ENCODE measurements at regions not wholly inside any gene's neighbourhood (a gene's known extent, or its start where the extent isn't known, plus 50 kb on each side); places are given as distances from the start of the nearest gene placed in this dataset.

GRCh38 chr9:120338340-120338739 is 241.6 kb downstream of the CDK5RAP2 start:
- intact Hi-C loops (cut with micrococcal nuclease), result no loop called here
- DNase-seq (no peak), ATAC-seq (ENCODE audit: low read depth) (no peak)
- H4K20me1 ChIP-seq (ENCODE audit: control insufficient read depth, insufficient read depth, low read length, poor library complexity, severe bottlenecking), result no peaks in the 10 kb centered on the region
- no peaks in the 10 kb centered on the region for H3K4me1 ChIP-seq (ENCODE audit: control insufficient read depth in 2 of 2, insufficient read depth in 2 of 2, low read length in 2 of 2)
- ChIA-PET POLR2A (no interaction called here), CTCF (no interaction called here)
- Mint-ChIP-seq H3K4me3 (no peak overlapping the region), H3K4me1 (no peaks in the 10 kb centered on the region), H3K27me3 (peaks cover 30% of the 10 kb centered on the region), H3K27ac (no peak overlapping the region), H3K9me3 (ENCODE audit: insufficient read depth) (no peaks in the 10 kb centered on the region)
- H3K27me3 ChIP-seq (replicated peaks in 1 of 4; ENCODE audit: control extremely low read depth in 1 of 4, control insufficient read depth in 3 of 4, insufficient read depth in 4 of 4, low read length in 3 of 4), result peaks cover 0 to 4% (median 0%) of the 10 kb centered on the region in 4 experiments
- no peaks in the 10 kb centered on the region for H3K36me3 ChIP-seq (replicated peaks in 1 of 2; ENCODE audit: control extremely low read depth in 1 of 2, control insufficient read depth in 1 of 2, extremely low read depth in 1 of 2, insufficient read depth in 2 of 2, low read length in 1 of 2)
- H3K9me3 ChIP-seq (ENCODE audit: control extremely low read depth in 1 of 3, control insufficient read depth in 2 of 3, insufficient read depth in 1 of 3, low read length in 2 of 3), result no peaks in the 10 kb centered on the region
- H3K27ac ChIP-seq (ENCODE audit: low read length in 2 of 2), result no peak overlapping the region
- H2AFZ ChIP-seq (ENCODE audit: insufficient read depth, low read depth, low read length, poor library complexity, severe bottlenecking), result no peak overlapping the region
- H3K9ac ChIP-seq (ENCODE audit: low read length), result no peak overlapping the region
- no peak overlapping the region for H3K4me2 ChIP-seq (replicated peaks; ENCODE audit: low read depth, low read length, poor library complexity, severe bottlenecking)
- no peaks in the 10 kb centered on the region for H3K79me2 ChIP-seq (ENCODE audit: control insufficient read depth, insufficient read depth, low read length)
- WGBS (ENCODE audit: insufficient coverage), result 85% methylated on average over 2 of the region's 2 CpGs
- no peak for TF ChIP-seq EZH2 (IDR thresholded peaks at IDR 0.05; ENCODE audit: borderline replicate concordance, insufficient read depth, low read depth, low read length, poor library complexity, severe bottlenecking)
- TF ChIP-seq CTCF (IDR thresholded peaks at IDR 0.05), result no peak
- H3K4me3 ChIP-seq (ENCODE audit: control extremely low read depth in 1 of 5, extremely low read depth in 1 of 5, insufficient read depth in 1 of 5, low read depth in 2 of 5, low read length in 4 of 5), result no peak overlapping the region

GRCh38 chr9:120337131-120337530 is 242.8 kb downstream of the CDK5RAP2 start:
- no peak for DNase-seq
- no peaks in the 10 kb centered on the region for H3K9me3 ChIP-seq (ENCODE audit: control extremely low read depth in 1 of 3, control insufficient read depth in 2 of 3, insufficient read depth in 1 of 3, low read length in 2 of 3)
- no peaks in the 10 kb centered on the region for H3K9me3 Mint-ChIP-seq (ENCODE audit: insufficient read depth)
- intact Hi-C loops (cut with micrococcal nuclease), result no loop called here
- POLR2A ChIA-PET, result no interaction called here
- H3K36me3 ChIP-seq (replicated peaks in 1 of 2; ENCODE audit: control extremely low read depth in 1 of 2, control insufficient read depth in 1 of 2, extremely low read depth in 1 of 2, insufficient read depth in 2 of 2, low read length in 1 of 2), result no peaks in the 10 kb centered on the region
- H2AFZ ChIP-seq (ENCODE audit: insufficient read depth, low read depth, low read length, poor library complexity, severe bottlenecking), result no peak overlapping the region
- H3K4me1 ChIP-seq (ENCODE audit: control insufficient read depth in 2 of 2, insufficient read depth in 2 of 2, low read length in 2 of 2), result no peaks in the 10 kb centered on the region
- CTCF ChIA-PET, result no interaction called here
- no peak overlapping the region for H3K4me3 ChIP-seq (ENCODE audit: control extremely low read depth in 1 of 5, extremely low read depth in 1 of 5, insufficient read depth in 1 of 5, low read depth in 2 of 5, low read length in 4 of 5)
- no peaks in the 10 kb centered on the region for H3K4me1 Mint-ChIP-seq
- no peak overlapping the region for H3K4me3 Mint-ChIP-seq
- peaks cover 30% of the 10 kb centered on the region for H3K27me3 Mint-ChIP-seq
- H3K27ac Mint-ChIP-seq, result no peak overlapping the region
- TF ChIP-seq EZH2 (IDR thresholded peaks at IDR 0.05; ENCODE audit: borderline replicate concordance, insufficient read depth, low read depth, low read length, poor library complexity, severe bottlenecking) (no peak), CTCF (IDR thresholded peaks at IDR 0.05) (no peak)
- H3K9ac ChIP-seq (ENCODE audit: low read length), result no peak overlapping the region
- WGBS (ENCODE audit: insufficient coverage), result 81% methylated on average over 4 of the region's 4 CpGs
- peaks cover 0 to 4% (median 0%) of the 10 kb centered on the region in 4 experiments for H3K27me3 ChIP-seq (replicated peaks in 1 of 4; ENCODE audit: control extremely low read depth in 1 of 4, control insufficient read depth in 3 of 4, insufficient read depth in 4 of 4, low read length in 3 of 4)
- no peak for ATAC-seq (ENCODE audit: low read depth)
- H3K79me2 ChIP-seq (ENCODE audit: control insufficient read depth, insufficient read depth, low read length), result no peaks in the 10 kb centered on the region
- no peaks in the 10 kb centered on the region for H4K20me1 ChIP-seq (ENCODE audit: control insufficient read depth, insufficient read depth, low read length, poor library complexity, severe bottlenecking)
- H3K27ac ChIP-seq (ENCODE audit: low read length in 2 of 2), result no peak overlapping the region
- H3K4me2 ChIP-seq (replicated peaks; ENCODE audit: low read depth, low read length, poor library complexity, severe bottlenecking), result no peak overlapping the region
